Breast epithelium (tissue), 3 donors: ENCODE measurements at regions not wholly inside any gene's neighbourhood (a gene's known extent, or its start where the extent isn't known, plus 50 kb on each side); places are given as distances from the start of the nearest gene placed in this dataset.

Experiments
- POLR2AphosphoS5 ChIP-seq, 3 donors: sonication (generic); formaldehyde crosslinking; IDR thresholded peaks; one replicate each; pipeline ENCODE4 v1.6.1; 2017; ENCODE audit warnings: antibody characterized with exemption in 3 of 3
- TF ChIP-seq, protein P1 (sequence below), 3 donors: fragments of 450-650 bp; IDR thresholded peaks; one replicate each; pipeline ENCODE4 v1.5.1; 2016 to 2017; ENCODE audit warnings: antibody characterized with exemption in 3 of 3, mild to moderate bottlenecking in 3 of 3, moderate library complexity in 3 of 3

DNA sequence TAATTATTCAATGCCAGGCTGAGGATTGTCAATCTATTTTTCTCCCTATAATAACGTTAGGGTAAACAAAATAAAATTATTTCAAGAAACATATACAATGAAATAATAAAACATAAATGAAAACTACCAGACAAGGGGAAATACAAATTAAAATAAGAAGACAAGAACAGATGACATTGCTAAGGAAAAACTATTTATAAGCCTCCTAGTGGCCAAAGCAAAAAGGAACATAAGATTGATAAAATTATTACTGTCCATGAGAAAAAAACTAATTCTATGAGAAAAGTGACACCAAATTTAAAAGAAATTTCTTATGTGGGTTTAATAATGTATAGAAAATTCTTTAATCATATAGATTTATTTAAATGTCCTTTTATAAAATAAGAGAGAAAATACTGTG, 294.7 kb downstream of the TTC6 start:
- TF ChIP-seq, protein P1, sequence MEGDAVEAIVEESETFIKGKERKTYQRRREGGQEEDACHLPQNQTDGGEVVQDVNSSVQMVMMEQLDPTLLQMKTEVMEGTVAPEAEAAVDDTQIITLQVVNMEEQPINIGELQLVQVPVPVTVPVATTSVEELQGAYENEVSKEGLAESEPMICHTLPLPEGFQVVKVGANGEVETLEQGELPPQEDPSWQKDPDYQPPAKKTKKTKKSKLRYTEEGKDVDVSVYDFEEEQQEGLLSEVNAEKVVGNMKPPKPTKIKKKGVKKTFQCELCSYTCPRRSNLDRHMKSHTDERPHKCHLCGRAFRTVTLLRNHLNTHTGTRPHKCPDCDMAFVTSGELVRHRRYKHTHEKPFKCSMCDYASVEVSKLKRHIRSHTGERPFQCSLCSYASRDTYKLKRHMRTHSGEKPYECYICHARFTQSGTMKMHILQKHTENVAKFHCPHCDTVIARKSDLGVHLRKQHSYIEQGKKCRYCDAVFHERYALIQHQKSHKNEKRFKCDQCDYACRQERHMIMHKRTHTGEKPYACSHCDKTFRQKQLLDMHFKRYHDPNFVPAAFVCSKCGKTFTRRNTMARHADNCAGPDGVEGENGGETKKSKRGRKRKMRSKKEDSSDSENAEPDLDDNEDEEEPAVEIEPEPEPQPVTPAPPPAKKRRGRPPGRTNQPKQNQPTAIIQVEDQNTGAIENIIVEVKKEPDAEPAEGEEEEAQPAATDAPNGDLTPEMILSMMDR (IDR thresholded peaks at IDR 0.05), result no peak
- TF ChIP-seq POLR2AphosphoS5 (IDR thresholded peaks at IDR 0.05), result no peak
